Osteocyte (in vitro differentiated cells): ENCODE measurements at regions not wholly inside any gene's neighbourhood (a gene's known extent, or its start where the extent isn't known, plus 50 kb on each side); places are given as distances from the start of the nearest gene placed in this dataset.

Experiments used
- DNase-seq: peaks from one replicate; pipeline ENCODE4 v3.0.0; 2021; ENCODE audit warnings: mixed read lengths; ENCODE audit not compliant: unreplicated experiment; ENCODE audit errors: extremely low spot score
- H3K27ac Mint-ChIP-seq: one replicate; pipeline ENCODE4 v1.8.0; 2021; ENCODE audit warnings: mild to moderate bottlenecking, mixed read lengths; ENCODE audit not compliant: unreplicated experiment
- H3K27me3 Mint-ChIP-seq: one replicate; pipeline ENCODE4 v1.8.0; 2021; ENCODE audit warnings: mixed read lengths; ENCODE audit not compliant: unreplicated experiment
- H3K36me3 Mint-ChIP-seq: one replicate; pipeline ENCODE4 v1.8.0; 2021; ENCODE audit warnings: mixed read lengths; ENCODE audit not compliant: unreplicated experiment
- H3K4me1 Mint-ChIP-seq: one replicate; pipeline ENCODE4 v1.8.0; 2021; ENCODE audit warnings: mixed read lengths; ENCODE audit not compliant: unreplicated experiment
- H3K4me3 Mint-ChIP-seq: one replicate; pipeline ENCODE4 v1.8.0; 2021; ENCODE audit warnings: mild to moderate bottlenecking, moderate library complexity, mixed read lengths; ENCODE audit not compliant: unreplicated experiment
- H3K9me3 Mint-ChIP-seq: one replicate; pipeline ENCODE4 v1.8.0; 2021; ENCODE audit warnings: mixed read lengths; ENCODE audit not compliant: unreplicated experiment
- CTCF ChIP-seq: fragments of 200-600 bp; sonication (generic); IDR thresholded peaks from 2 replicates; pipeline ENCODE4 v1.5.0; 2021; ENCODE audit warnings: antibody characterized with exemption, mild to moderate bottlenecking, moderate library complexity

DNA sequence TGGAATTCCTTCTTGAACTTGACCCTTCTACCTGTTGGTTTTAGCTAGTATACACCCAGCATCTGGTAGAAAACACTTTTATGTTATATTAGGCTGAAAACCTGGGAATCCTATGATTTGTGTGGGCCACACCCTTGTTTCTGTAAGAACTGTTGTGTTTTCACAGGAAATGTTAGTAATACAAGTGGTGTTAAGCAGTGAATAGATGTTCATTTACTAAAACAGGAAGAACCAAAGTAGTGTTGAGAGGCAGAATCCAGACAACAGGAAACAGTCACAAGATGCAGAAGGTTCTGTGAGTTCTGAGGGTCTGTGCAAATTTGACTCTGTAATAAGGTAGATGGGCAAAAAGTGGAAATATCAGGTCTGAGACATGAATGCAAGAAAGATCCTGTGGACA lies 73.0 kb upstream of the RAI14 start:
- Mint-ChIP-seq H3K27ac (no peak overlapping the region), H3K4me3 (no peak overlapping the region), H3K4me1 (peaks cover 31% of the 10 kb centered on the region), H3K36me3 (no peaks in the 10 kb centered on the region), H3K9me3 (peaks cover 4% of the 10 kb centered on the region), H3K27me3 (no peaks in the 10 kb centered on the region)
- no peak for TF ChIP-seq CTCF
- no peak for DNase-seq

DNA sequence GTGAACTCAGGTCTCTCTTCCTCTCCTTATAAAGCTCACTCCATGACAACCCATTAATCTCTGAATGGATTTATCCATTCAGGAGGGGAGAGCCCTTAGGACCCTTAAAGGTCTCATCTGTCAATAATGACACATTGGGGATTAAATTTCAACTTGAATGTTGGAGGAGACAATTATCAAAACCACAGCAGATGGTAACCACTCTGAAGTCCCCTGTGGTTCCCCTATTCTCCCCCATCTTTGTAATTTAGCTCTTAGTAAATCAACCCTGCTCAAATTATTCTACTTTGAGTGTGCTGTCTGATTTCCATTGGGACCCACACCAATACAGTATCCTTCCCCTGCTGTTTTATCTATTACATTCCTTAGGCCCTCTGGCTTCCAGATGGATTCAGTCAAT lies 72.0 kb upstream of the RAI14 start:
- Mint-ChIP-seq H3K27me3 (no peaks in the 10 kb centered on the region), H3K27ac (no peak overlapping the region), H3K4me3 (no peak overlapping the region), H3K4me1 (peaks cover 31% of the 10 kb centered on the region), H3K9me3 (peaks cover 4% of the 10 kb centered on the region), H3K36me3 (no peaks in the 10 kb centered on the region)
- DNase-seq: no peak
- no peak for TF ChIP-seq CTCF

GRCh38 chr5:34585601-34586104 lies 70.5 kb upstream of the RAI14 start:
- no peak for DNase-seq
- peaks cover 4% of the 10 kb centered on the region for H3K9me3 Mint-ChIP-seq
- H3K4me1 Mint-ChIP-seq: peaks cover 30% of the 10 kb centered on the region
- H3K36me3 Mint-ChIP-seq: no peaks in the 10 kb centered on the region
- peak overlapping the region; percentile 15 for H3K27ac Mint-ChIP-seq
- no peak overlapping the region for H3K4me3 Mint-ChIP-seq
- no peak for TF ChIP-seq CTCF
- H3K27me3 Mint-ChIP-seq: no peaks in the 10 kb centered on the region

DNA sequence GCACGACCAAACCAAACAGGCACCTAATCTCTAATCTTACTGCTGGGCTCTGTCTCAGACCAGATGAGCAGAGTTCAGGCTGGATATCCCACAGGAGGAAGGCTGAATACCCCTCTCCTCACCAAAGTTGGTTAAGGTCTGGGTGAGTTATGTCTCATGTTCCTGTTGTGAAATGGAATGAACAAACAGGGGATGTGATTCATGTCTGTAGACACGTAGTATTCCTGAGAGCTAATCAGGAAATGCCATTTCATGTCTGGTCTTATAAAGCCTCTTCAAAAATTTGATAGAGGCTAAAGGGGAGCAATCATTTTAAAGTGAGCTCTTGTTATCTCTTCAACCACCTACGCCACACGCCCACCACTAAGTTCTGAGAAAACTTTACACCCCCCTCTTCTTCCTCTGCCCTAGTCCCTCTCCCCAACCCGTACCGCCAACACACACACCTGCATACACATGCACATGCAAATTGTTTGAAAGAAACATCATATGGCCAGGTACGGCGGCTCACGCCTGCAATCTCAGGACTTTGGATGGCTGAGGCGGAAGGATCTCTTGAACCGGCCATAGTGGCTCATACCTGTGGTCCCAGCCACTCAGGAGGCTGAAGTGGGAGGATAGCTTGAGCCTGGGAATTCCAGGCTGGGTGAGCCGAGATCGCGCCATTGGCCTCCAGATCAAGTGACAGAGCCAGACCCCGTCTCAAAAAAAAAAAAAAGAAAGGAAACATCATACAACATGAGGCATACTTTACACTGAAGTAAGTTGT lies 69.8 kb upstream of the RAI14 start:
- TF ChIP-seq CTCF: no peak
- H3K4me1 Mint-ChIP-seq: peaks cover 24% of the 10 kb centered on the region
- no peak overlapping the region for H3K4me3 Mint-ChIP-seq
- H3K36me3 Mint-ChIP-seq: no peaks in the 10 kb centered on the region
- no peak overlapping the region for H3K27ac Mint-ChIP-seq
- DNase-seq: no peak
- H3K27me3 Mint-ChIP-seq: no peaks in the 10 kb centered on the region
- peaks cover 4% of the 10 kb centered on the region for H3K9me3 Mint-ChIP-seq

- H3K4me3 Mint-ChIP-seq: no peak overlapping the region
- peaks cover 4% of the 10 kb centered on the region for H3K9me3 Mint-ChIP-seq
- no peak for DNase-seq
- no peak overlapping the region for H3K27ac Mint-ChIP-seq
- TF ChIP-seq CTCF: no peak
- no peaks in the 10 kb centered on the region for H3K36me3 Mint-ChIP-seq
- no peaks in the 10 kb centered on the region for H3K27me3 Mint-ChIP-seq
- H3K4me1 Mint-ChIP-seq: peaks cover 22% of the 10 kb centered on the region
Measured at GRCh38 chr5:34587355-34588241, 68.5 kb upstream of the RAI14 start.
